Naive B cell (primary cell): ENCODE measurements at regions not wholly inside any gene's neighbourhood (a gene's known extent, or its start where the extent isn't known, plus 50 kb on each side); places are given as distances from the start of the nearest gene placed in this dataset.
"Not testable (repeated sequence)": the region's sequence is repeated elsewhere in the genome, so short reads cannot be mapped to it uniquely, and the experiment has no call there.

Experiments used
- ATAC-seq, 2 donors: fragments of 150-1000 bp; cut with Tn5 transposase; 2 replicates each; pipeline ENCODE4 v1.10.0; 2021; ENCODE audit warnings: low read depth in 2 of 2, mild to moderate bottlenecking in 2 of 2, moderate library complexity in 2 of 2
- DNase-seq: peaks from one replicate; pipeline ENCODE4 v3.0.0; 2022
- H3K27ac Mint-ChIP-seq, 6 donors: one replicate each; pipeline ENCODE4 v1.8.0; 2020 to 2022; ENCODE audit warnings: mild to moderate bottlenecking in 6 of 6, mixed read lengths in 6 of 6, moderate library complexity in 5 of 6, inconsistent platforms in 2 of 6
- H3K27me3 Mint-ChIP-seq, 3 donors: one replicate each; pipeline ENCODE4 v1.8.0; 2021 to 2022; ENCODE audit warnings: mixed read lengths in 3 of 3, mild to moderate bottlenecking in 1 of 3
- H3K36me3 Mint-ChIP-seq, 2 donors: one replicate each; pipeline ENCODE4 v1.8.0; 2020 to 2022; ENCODE audit warnings: mixed read lengths in 2 of 2, inconsistent platforms in 1 of 2, mild to moderate bottlenecking in 1 of 2
- H3K4me1 Mint-ChIP-seq, 3 donors: one replicate each; pipeline ENCODE4 v1.8.0; 2020 to 2022; ENCODE audit warnings: mixed read lengths in 3 of 3, inconsistent platforms in 1 of 3, mild to moderate bottlenecking in 1 of 3, moderate library complexity in 1 of 3
- H3K4me3 Mint-ChIP-seq, 8 donors: one replicate each; pipeline ENCODE4 v1.8.0; 2020 to 2022; ENCODE audit warnings: mild to moderate bottlenecking in 8 of 8, mixed read lengths in 8 of 8, moderate library complexity in 8 of 8, inconsistent platforms in 2 of 8
- H3K9me3 Mint-ChIP-seq, 7 donors: one replicate each; pipeline ENCODE4 v1.8.0; 2020 to 2022; ENCODE audit warnings: mixed read lengths in 7 of 7, mild to moderate bottlenecking in 5 of 7, inconsistent platforms in 2 of 7, moderate library complexity in 1 of 7

- DNase-seq, H3K27ac Mint-ChIP-seq, H3K27me3 Mint-ChIP-seq, H3K4me1 Mint-ChIP-seq, H3K9me3 Mint-ChIP-seq, ATAC-seq, H3K4me3 Mint-ChIP-seq, H3K36me3 Mint-ChIP-seq: not testable (repeated sequence)
Observed at GRCh38 chr6:97979285-97979684, 696.3 kb upstream of the MMS22L start.

DNA sequence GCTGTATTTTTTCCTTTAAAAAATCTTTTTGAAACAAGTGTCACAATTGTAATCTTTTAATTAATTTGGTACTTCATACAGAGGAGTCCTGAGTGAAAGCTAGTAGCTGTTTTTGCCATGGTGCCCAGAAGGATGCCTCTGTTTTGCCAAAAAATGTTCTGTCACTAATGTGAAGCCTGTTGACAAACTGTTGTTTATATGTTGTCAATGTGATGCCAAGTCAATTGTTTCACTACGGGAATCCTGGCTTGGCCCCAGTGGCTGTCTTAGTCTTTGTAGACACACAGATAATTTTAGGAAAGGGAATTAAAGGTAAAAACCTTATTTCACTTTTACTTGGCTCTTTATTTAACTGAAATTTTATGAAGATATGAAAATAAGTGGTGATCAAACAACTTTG lies 706.4 kb upstream of the MMS22L start:
- Mint-ChIP-seq H3K4me1 (no peaks in the 10 kb centered on the region), H3K4me3 (no peak overlapping the region), H3K27me3 (no peaks in the 10 kb centered on the region), H3K27ac (no peak overlapping the region), H3K36me3 (no peaks in the 10 kb centered on the region), H3K9me3 (peaks cover 0 to 2% (median 0%) of the 10 kb centered on the region in 7 donors)
- ATAC-seq (no peak), DNase-seq (no peak)

GRCh38 chr6:97995158-97995557 lies 712.1 kb upstream of the MMS22L start:
- DNase-seq (no peak), ATAC-seq (no peak)
- H3K36me3 Mint-ChIP-seq, result no peaks in the 10 kb centered on the region

DNA sequence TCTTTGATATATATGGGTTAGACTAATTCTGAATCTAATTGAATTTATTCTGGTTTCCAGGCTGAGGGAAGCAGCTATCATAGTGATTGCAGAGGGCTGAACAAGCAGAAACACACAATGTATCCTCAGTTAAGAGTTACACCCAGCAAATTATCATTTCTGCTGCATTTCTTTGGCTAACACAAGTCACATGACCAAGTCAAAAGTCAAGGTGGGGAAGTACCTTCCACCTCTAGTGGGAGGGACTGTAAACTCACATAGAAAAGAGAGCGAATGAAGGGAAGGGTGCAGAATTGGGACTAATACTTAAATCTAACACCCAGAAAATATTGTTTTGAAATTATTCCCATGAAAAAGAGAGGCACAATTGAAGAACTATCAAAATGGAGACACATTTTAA lies 719.7 kb upstream of the MMS22L start:
- Mint-ChIP-seq H3K4me1 (no peaks in the 10 kb centered on the region), H3K9me3 (no peaks in the 10 kb centered on the region), H3K36me3 (no peaks in the 10 kb centered on the region), H3K27me3 (no peaks in the 10 kb centered on the region), H3K27ac (no peak overlapping the region), H3K4me3 (no peak overlapping the region)
- no peak for ATAC-seq
- no peak for DNase-seq

More at GRCh38 chr6:97995158-97995557, 712.1 kb upstream of the MMS22L start:
- Mint-ChIP-seq H3K4me3 (no peak overlapping the region), H3K4me1 (no peaks in the 10 kb centered on the region), H3K27me3 (no peaks in the 10 kb centered on the region), H3K27ac (no peak overlapping the region), H3K9me3 (peaks cover 0 to 4% (median 0%) of the 10 kb centered on the region in 7 donors)

- Mint-ChIP-seq H3K4me1 (no peaks in the 10 kb centered on the region), H3K27ac (no peak overlapping the region), H3K9me3 (peaks cover 0 to 7% (median 0%) of the 10 kb centered on the region in 7 donors), H3K27me3 (no peaks in the 10 kb centered on the region), H3K36me3 (no peaks in the 10 kb centered on the region), H3K4me3 (no peak overlapping the region)
- ATAC-seq (no peak), DNase-seq (no peak)
Observed at GRCh38 chr6:98014442-98015201, 731.6 kb upstream of the MMS22L start.

DNA sequence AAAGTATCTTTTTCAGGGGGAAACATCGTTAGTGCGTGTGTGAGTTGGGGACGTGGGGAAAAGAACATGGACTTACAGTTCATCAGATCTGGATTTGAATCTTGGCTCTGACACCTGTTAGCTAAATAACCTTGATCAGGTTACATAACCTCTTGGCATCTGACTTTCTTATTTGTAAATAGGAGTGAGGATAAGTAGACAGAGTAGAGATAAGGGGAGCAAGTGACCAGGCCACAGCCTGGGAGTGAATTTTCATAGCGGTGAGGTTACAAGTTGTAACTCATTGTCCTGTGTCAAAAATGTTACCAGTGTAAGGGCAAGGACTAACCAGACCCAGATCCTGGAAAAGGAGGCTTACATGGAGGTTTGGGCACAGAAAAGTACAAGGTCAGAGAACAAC lies 733.5 kb upstream of the MMS22L start:
- Mint-ChIP-seq H3K4me3 (no peak overlapping the region), H3K27ac (no peak overlapping the region), H3K36me3 (no peaks in the 10 kb centered on the region), H3K27me3 (no peaks in the 10 kb centered on the region), H3K4me1 (no peaks in the 10 kb centered on the region), H3K9me3 (peaks cover 0 to 7% (median 0%) of the 10 kb centered on the region in 7 donors)
- ATAC-seq, result no peak
- no peak for DNase-seq

DNA sequence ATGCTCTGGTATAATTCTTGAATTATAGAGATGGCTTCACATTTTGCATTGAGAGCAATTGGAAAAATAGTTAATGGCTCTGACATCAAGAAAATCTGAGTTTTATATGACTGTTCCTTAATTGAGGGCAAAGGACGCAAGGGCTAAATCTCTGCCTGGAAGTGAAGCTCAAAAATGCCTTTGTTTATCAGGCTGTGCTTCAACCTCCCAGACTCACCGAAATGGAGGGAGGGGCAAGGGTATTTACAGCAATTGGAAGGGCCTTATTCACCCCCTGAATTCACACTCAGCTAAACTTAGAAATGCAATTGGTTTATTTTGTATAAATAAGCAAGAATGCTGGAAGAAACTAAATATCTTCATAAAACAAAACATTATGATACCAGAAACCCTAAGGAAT lies 737.2 kb upstream of the MMS22L start:
- ATAC-seq, result no peak
- Mint-ChIP-seq H3K27me3 (no peaks in the 10 kb centered on the region), H3K27ac (no peak overlapping the region), H3K9me3 (peaks cover 0 to 7% (median 0%) of the 10 kb centered on the region in 7 donors), H3K4me1 (no peaks in the 10 kb centered on the region), H3K36me3 (no peaks in the 10 kb centered on the region), H3K4me3 (no peak overlapping the region)
- no peak for DNase-seq

DNA sequence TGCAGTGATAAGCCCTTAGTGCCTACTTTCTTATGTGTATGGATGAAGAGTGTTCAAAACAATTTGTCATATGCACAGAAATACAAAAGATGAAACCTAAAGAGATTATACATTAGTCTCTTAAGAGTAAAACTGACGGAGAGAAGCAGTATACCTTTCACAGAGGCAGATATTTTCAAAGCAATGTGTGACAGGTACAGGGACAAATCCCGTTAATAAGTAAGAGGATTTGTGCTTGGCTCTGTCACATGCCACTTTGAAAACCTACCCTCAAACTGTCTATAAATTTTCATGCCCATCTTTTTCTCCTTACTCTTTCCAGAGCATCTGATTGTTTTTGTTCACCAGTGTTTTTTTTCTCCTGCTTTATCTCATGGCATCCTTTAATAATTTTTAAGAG lies 741.3 kb upstream of the MMS22L start:
- Mint-ChIP-seq H3K36me3 (no peaks in the 10 kb centered on the region), H3K4me3 (no peak overlapping the region), H3K4me1 (no peaks in the 10 kb centered on the region), H3K27me3 (no peaks in the 10 kb centered on the region), H3K27ac (no peak overlapping the region), H3K9me3 (peaks cover 0 to 3% (median 0%) of the 10 kb centered on the region in 7 donors)
- ATAC-seq (no peak), DNase-seq (no peak)

- Mint-ChIP-seq H3K27me3 (no peaks in the 10 kb centered on the region), H3K4me1 (no peaks in the 10 kb centered on the region), H3K27ac (no peak overlapping the region), H3K9me3 (no peaks in the 10 kb centered on the region), H3K36me3 (no peaks in the 10 kb centered on the region), H3K4me3 (no peak overlapping the region)
- DNase-seq (no peak), ATAC-seq (no peak)
Observed at GRCh38 chr6:98027898-98028297, 744.9 kb upstream of the MMS22L start.

DNA sequence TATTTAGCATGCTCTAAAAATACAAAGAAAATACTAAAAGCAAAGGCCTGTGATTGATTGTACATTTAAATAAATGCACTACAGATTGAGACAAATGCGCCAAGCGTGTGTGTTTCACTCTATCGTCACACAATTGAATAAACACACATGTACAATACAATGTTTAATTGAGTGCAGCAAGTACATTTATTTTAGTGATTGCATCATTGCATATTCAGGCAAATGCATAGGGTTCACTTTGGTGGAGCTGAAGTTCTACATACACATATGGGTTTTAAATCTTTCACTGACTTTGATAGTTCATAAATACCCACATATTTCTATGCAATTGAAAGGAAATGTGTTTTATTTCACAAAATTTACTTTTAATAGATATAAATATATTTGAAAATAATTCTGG lies 750.6 kb upstream of the MMS22L start:
- Mint-ChIP-seq H3K9me3 (no peaks in the 10 kb centered on the region), H3K27me3 (no peaks in the 10 kb centered on the region), H3K36me3 (no peaks in the 10 kb centered on the region), H3K27ac (no peak overlapping the region), H3K4me3 (no peak overlapping the region), H3K4me1 (no peaks in the 10 kb centered on the region)
- ATAC-seq, result no peak
- no peak for DNase-seq

DNA sequence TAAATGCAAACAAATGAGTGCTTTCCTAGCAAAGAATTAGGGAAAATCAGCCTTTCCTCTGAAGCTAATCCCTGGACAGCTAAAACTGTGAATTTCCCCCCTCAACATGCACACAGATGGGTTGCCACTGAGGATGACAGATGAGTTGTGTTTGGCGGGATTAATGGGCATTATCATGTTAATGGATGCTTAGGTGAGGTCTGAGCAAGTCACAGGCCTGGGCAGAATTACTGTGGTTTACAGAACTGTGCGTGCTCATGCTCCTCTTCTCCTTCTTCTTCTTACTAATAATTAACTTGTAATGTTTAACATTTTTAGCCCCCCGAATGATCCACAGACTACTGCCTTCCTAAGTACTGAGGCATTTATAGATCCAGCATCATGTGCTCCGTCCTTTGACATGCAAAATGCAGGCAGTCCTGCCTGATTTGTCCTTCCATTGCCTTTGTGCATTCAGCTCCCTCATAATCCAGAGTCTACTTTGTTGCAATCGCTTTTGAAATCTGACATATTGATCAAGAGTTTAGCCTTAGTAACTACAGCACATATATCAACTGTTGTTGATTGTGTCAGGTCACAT lies 753.4 kb upstream of the MMS22L start:
- H3K4me1 Mint-ChIP-seq, result no peaks in the 10 kb centered on the region
- ATAC-seq (no peak), DNase-seq (no peak)
- no peaks in the 10 kb centered on the region for H3K36me3 Mint-ChIP-seq
- no peak overlapping the region for H3K4me3 Mint-ChIP-seq
- peaks cover 0 to 6% (median 0%) of the 10 kb centered on the region in 3 donors for H3K27me3 Mint-ChIP-seq
- H3K27ac Mint-ChIP-seq, result peak overlapping the region in 1 of 6 donors; percentile 57
- no peaks in the 10 kb centered on the region for H3K9me3 Mint-ChIP-seq

DNA sequence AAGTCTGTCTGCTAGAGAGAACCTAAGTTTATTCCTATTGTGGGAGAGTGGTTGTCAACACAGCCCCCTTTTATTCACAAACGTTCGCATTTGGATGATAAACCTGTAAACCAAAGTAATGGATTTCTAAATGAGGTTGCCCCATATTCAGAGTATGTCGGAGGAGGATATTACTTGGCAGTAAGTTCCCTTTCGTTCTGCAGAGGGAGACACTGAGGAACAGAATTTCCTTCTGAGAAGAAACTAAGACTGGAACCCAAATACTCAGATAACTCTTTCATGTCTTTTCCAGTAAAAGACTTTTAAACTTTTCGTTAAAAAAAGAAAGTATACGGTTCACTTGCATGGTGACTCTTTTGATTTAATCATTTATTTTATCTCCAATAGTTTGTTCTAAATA lies 754.6 kb upstream of the MMS22L start:
- H3K36me3 Mint-ChIP-seq, result no peaks in the 10 kb centered on the region
- H3K4me1 Mint-ChIP-seq, result no peaks in the 10 kb centered on the region
- peaks cover 0 to 6% (median 0%) of the 10 kb centered on the region in 3 donors for H3K27me3 Mint-ChIP-seq
- DNase-seq (no peak), ATAC-seq (no peak)
- no peak overlapping the region for H3K27ac Mint-ChIP-seq
- no peak overlapping the region for H3K4me3 Mint-ChIP-seq
- H3K9me3 Mint-ChIP-seq, result no peaks in the 10 kb centered on the region

- no peak overlapping the region for H3K4me3 Mint-ChIP-seq
- H3K27ac Mint-ChIP-seq, result no peak overlapping the region
Observed at GRCh38 chr6:98039443-98039842, 756.4 kb upstream of the MMS22L start.

DNA sequence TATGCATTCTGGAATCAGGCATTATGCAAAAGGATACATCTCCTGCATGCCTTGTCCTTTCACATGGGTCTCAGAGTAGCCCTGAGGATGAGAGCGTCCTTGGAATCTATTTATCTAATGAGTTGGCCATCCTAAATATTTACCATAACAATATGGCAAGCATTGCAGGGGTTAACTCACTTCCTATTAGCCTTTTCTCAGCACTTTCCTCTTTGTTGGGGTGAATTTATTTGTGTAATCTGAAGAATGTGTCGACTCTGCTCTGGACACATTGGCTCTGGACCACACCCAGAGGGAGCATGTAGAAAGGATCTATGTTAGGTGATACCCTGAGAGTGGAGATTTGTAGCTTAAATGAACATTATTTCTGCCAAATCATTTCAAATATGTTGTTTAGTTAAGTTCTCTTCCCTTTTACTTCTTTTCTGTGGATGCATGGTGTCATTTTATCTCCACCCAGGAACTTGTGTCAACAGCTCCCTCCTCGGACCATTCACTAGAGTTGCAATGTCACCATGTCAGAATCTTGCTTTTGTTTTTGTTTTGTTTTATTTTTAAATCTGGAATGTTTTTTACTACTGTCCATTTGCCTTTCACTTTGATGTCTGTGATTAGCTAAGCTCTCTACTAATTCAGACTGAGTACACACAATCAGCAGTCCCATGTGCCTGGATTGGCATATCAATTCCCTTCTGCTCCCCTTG lies 757.0 kb upstream of the MMS22L start:
- Mint-ChIP-seq H3K9me3 (no peaks in the 10 kb centered on the region), H3K4me1 (no peaks in the 10 kb centered on the region)

More at GRCh38 chr6:98039443-98039842, 756.4 kb upstream of the MMS22L start:
- H3K9me3 Mint-ChIP-seq, result no peaks in the 10 kb centered on the region
- no peak for ATAC-seq
- H3K36me3 Mint-ChIP-seq, result no peaks in the 10 kb centered on the region
- DNase-seq, result no peak
- H3K4me1 Mint-ChIP-seq, result no peaks in the 10 kb centered on the region
- H3K27me3 Mint-ChIP-seq, result peaks cover 0 to 6% (median 0%) of the 10 kb centered on the region in 3 donors

More for the DNA sequence above, 757.0 kb upstream of the MMS22L start:
- Mint-ChIP-seq H3K27me3 (peaks cover 0 to 6% (median 0%) of the 10 kb centered on the region in 3 donors), H3K27ac (peak overlapping the region in 1 of 6 donors; percentile 9), H3K36me3 (no peaks in the 10 kb centered on the region), H3K4me3 (no peak overlapping the region)
- DNase-seq (no peak), ATAC-seq (no peak)
